ENCODE measurements at regions not wholly inside any gene's neighbourhood (a gene's known extent, or its start where the extent isn't known, plus 50 kb on each side); places are given as distances from the start of the nearest gene placed in this dataset.

GRCh38 chr11:128103278-128103873 lies 484.0 kb downstream of the ETS1 start:
- TF ChIP-seq EZH2 (IDR thresholded peaks at IDR 0.05; ENCODE audit: borderline replicate concordance, low read depth, low read length, severe bottlenecking) (no peak), FOS (IDR thresholded peaks at IDR 0.05; ENCODE audit: borderline replicate concordance, insufficient read depth, low read length) (no peak), JUN (IDR thresholded peaks at IDR 0.05; ENCODE audit: borderline replicate concordance, insufficient read depth, insufficient read length, low read depth) (no peak), POLR2AphosphoS5 (IDR thresholded peaks at IDR 0.05; ENCODE audit: insufficient read depth, low read depth, low read length) (no peak), POLR2A (IDR thresholded peaks at IDR 0.05; ENCODE audit: low read depth, low read length) (no peak), MYC (IDR thresholded peaks at IDR 0.05; ENCODE audit: low read depth, low read length) (no peak)
- TF ChIP-seq, protein P1, sequence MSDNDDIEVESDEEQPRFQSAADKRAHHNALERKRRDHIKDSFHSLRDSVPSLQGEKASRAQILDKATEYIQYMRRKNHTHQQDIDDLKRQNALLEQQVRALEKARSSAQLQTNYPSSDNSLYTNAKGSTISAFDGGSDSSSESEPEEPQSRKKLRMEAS (IDR thresholded peaks at IDR 0.05; ENCODE audit: insufficient read depth, insufficient read length): no peak
- TF ChIP-seq, protein P2, sequence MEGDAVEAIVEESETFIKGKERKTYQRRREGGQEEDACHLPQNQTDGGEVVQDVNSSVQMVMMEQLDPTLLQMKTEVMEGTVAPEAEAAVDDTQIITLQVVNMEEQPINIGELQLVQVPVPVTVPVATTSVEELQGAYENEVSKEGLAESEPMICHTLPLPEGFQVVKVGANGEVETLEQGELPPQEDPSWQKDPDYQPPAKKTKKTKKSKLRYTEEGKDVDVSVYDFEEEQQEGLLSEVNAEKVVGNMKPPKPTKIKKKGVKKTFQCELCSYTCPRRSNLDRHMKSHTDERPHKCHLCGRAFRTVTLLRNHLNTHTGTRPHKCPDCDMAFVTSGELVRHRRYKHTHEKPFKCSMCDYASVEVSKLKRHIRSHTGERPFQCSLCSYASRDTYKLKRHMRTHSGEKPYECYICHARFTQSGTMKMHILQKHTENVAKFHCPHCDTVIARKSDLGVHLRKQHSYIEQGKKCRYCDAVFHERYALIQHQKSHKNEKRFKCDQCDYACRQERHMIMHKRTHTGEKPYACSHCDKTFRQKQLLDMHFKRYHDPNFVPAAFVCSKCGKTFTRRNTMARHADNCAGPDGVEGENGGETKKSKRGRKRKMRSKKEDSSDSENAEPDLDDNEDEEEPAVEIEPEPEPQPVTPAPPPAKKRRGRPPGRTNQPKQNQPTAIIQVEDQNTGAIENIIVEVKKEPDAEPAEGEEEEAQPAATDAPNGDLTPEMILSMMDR (IDR thresholded peaks at IDR 0.05; ENCODE audit: extremely low read depth in 1 of 2, insufficient read depth in 1 of 2, low read depth in 1 of 2, low read length in 2 of 2): no peak

All from endothelial cell of umbilical vein (primary cell).